ENCODE measurements at regions not wholly inside any gene's neighbourhood (a gene's known extent, or its start where the extent isn't known, plus 50 kb on each side); places are given as distances from the start of the nearest gene placed in this dataset.

DNA sequence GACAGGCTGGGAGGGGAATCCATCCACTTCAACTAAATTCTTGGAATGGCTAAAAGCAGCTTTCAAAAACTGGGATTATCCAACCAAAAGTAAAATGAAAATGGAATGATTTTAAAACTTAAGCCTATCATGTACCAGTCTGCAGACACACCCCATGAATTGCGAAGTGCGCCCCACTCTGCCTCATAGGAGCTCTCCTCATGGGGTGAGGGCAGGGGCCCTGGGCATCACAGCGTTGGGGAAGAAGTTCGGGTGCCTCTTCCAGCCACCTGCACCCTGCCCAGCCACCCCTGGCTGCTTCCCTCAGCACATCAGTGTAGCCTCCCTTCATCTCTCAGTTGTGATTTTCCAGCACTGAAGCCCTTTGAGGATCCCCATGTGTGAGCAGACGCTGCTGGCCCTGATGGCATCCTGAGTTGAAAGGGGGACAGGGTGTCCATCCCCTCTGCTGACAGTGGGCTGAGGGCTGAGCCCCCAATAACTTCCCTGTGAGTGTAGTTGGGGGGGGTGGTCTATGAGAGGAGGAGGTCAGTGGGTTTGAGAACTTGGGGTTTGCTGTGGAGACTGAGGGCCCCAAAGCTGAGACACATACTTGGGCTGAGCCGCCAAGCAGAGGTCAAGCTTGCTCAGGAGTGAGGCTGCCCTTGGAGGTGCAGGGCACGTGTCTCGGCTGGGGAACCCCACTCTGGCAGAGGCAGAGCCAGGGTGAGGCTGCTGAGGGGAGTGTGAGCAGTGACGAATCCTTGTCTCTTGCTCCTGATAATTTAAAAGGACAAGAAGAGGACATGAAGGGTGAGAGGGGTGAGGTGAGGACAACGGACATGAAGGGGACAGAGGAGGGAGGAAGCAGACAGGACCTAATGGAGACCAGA lies 542.1 kb downstream of the TCERG1L start:
- DNase-seq (ENCODE audit: low read depth) = no peak

DNA sequence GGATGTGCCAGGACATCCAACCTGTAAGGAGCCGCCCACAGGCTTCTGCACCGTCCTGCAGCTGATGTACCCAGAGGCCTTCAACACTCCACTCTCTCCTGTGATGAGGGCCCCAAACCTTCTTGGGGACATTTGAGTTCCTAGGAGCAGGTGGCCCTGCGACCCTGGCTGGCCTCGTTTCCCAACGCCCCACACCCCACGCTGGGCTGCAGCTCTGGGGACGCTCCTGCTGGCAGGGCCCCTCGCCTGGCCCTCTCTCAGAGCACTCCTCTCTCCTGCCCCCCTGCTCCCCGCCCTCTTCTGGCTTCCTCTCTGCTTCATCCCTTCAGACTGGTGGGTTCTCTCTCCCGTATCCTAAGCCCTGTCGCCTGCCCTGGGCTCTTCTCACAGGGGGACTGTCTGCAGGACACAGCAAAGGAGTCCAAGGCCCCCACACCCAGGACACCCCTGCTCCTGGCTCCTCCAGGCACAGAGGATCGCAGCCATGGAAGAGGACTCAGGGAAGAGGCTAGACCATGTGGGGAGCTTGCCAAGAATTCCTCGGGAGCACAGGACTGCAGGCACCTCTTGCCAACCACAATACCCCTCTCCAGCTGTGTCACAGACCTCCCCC lies 541.4 kb downstream of the TCERG1L start:
- DNase-seq (ENCODE audit: low read depth) = no peak

DNA sequence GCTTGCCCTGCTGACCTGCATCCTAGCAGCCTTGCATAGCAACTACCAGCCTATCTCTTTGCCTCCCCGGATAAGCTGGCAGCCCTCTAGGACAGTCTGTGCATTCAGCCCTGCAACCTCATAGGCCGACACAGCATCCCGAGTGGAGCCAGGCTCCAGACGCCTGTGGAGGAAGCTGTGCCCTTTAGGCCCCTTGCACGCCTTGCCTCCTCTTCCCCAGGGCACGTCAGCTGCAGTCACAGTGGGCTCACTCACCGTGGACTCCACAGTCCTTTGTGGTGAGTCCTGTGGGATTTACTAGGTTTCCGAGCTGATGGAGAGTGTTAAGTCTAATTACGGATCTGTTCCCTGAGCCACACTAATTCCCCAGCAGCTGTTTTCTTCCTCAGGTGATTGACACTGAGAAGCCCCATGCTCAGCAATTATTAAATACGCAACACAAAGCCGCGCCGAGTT lies 540.0 kb downstream of the TCERG1L start:
- no peak for DNase-seq (ENCODE audit: low read depth)

DNA sequence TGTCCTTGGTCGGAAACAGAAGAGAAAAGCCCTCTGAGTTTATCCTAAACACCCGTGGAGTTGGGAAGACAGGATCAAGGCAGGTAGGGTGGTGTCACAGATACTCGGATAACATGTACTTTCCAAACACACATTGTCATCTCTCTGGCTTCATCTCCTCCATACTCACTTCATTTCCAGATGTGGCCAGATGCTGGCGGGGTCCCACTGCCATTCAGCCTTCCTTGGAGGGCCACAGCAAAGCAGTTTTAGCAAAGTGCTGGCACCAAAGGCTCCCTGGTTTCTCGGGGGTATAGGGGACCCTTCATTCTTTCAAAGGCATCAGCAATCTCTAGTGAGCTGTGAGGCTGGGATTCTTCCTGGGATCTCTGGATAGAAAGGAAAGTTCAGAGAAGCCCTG lies 539.5 kb downstream of the TCERG1L start:
- no peak for DNase-seq (ENCODE audit: low read depth)

DNA sequence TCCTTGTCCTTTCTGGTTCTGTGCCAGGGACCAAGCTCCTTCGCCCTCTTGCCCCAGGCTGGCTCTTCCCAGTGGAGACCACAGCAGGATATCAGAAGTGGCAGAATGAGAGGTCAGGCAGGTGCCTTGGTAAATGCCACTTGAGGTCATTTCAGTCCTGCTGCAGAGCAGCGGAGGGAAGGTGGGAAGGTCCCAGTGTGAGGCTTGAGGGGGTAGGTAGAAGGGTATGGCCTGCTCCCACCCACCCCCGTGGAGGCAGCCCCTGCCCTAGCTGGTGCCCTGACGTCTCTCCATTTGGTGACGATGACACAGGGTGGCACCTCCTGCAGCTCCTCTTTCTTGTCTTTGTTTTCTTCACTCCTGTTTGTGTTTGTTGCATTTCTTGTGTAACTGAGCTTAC lies 538.8 kb downstream of the TCERG1L start:
- DNase-seq (ENCODE audit: low read depth) = no peak

DNA sequence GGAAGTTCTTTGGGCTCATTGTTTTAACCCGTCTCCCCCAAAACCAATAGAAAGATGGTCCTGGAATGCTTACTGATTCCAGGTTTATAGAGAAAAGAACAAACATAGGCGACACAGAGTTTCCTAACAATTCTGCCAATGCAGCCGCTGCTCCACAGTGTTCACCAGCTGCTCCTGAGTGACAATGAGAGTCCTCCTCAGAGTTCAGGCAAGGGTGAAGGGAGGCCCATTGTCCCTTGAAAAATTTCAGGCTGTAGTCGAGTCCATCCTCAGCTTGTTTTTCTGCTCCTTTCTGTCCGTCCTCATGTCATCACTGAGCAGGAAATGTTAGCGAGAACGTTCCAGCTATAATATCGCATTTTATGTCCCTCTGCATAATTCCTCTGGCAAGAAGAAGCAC lies 537.6 kb downstream of the TCERG1L start:
- DNase-seq (ENCODE audit: low read depth) = no peak

DNA sequence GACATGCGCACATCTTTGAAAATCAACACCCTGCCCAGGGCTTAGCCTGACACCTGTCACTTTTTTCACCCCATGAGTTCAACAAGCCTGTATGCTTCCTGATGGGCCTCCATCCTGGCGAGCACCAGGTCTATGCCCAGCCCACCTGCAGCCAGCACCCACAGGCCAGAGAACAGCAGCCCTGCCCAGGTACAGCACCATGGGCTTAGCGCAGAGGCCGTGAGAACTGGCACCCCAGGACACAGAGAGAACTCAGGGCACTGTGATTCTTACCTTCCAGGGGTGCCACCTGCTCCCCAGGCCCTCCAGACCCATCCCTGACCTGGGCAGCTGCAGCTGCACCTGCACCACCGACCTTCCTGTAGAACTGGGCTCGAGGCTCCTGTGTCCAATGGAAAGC lies 536.6 kb downstream of the TCERG1L start:
- DNase-seq (ENCODE audit: low read depth) = no peak

DNA sequence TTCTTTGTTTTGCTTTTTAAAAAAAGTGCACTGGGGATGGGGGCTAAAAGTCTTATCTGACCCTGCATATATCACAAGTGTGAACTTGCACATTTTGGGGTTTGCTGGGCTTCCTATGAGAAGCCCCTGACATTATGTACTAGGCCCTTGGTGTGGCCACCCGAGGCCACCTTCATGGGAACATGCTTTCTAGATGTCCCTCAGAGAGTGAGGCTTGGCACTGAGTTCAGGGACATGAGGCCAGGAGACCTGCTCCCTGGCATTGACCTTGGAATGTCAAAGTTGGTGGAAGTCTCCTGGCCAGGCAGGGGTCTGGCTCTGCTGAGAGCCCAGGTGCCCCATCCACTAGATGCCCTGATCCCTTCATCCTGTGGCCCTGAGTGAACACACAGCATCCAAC lies 536.2 kb downstream of the TCERG1L start:
- DNase-seq (ENCODE audit: low read depth) = no peak

DNA sequence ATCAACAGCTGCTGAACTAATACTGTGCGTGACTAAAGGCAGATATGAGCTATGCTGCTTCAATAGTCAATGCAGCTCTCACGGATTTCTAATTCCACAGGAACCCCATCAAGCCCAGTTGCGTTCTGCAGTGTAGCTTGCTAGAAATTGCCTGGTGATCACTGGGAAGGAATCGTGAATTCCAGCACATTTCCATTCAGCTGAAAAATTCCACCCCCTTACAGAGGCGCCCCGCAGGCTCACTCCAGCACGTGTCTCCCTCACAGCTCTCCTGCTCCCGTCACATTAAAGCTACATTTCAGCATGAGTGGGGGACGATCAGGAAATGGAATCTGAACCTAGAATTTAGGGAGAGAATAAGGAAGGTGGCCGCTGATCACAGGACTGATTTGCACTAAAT lies 534.8 kb downstream of the TCERG1L start:
- no peak for DNase-seq (ENCODE audit: low read depth)

DNA sequence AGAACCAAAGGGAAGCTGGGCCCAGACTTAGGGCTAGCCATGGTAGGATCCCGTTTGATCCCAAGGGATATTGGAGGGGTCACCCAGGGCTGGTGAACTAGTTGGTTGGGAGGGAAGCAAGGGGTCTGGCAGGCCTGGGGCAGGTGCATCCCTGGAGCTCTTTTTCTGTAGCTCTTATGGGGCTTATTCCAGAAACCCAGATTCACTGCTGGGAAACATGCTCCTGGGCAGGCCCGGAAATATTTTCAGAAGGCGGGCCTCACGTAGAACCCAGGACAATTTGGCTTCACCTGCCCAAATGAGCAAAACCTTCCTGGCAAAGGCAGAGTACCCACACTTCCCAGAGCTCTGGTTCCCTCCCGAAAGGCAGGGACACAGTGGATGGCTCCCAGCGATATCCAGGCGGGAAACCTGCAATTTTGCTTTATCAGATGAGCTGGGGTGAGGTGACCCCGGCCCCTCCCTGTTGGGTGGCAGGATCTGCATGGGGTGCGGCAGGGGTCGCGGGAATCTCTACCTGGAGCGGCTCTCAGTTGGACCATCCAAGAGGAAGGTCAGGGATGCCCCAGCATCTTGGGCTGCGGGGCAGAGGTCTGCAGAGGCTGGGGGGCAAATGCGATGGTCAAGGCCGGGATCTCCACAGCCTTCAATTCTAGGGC lies 533.9 kb downstream of the TCERG1L start:
- no peak for DNase-seq (ENCODE audit: low read depth)

DNA sequence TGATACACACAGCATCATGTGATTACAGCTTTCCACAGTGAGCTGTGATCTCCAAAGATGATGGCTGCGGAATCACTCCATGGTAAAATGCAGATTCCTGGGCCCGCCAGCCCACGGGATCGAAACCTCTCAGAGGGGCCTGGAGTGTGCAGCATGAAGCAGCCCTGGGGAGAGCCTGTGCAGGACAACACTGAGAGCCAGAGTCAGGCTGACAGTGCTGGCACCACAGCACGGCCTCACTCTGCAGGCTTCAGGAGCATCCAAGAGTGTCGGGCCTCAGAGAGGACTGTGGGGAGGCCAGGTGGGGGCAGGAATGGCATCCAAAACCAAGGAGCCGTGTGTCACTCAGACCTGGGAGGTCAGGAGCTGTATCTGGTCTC lies 533.4 kb downstream of the TCERG1L start:
- no peak for DNase-seq (ENCODE audit: low read depth)

DNA sequence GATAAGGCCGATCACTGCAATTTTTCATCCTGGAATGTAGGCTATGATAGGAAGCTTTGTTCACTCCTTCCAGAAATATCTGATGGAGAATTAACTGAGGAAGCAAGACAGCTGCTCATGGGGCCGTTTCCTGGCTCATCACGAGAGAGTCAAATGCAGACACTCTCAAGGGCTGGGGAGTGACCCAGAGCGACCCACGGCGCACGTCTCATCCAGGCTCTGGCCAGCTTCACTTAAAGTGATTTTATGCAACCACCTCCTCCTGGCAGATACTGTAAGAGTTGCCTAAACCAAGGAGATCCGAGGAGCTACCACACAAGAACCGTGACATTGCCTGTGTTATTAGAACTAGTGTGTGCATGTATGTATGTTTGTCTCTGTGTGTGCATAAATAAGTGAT lies 530.8 kb downstream of the TCERG1L start:
- no peak for DNase-seq (ENCODE audit: low read depth)

DNA sequence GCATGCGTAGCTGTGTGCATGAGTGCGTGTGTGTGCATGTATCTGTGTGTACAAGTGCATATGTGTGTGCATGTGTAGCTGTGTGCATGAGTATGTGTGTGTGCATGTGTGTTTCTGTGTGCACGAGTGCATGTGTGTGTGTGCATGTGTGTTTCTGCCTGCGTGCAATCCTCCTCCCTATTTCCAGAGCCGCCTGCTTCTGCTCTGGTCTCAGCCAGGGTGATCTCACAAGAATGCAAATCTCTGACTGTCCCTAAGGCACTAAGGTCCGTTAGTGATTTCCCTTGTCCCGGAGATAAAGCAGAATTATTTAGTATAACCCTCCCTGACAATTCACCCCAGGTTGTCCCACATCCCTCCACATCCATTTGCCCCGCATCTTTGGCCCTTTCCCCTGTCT lies 530.3 kb downstream of the TCERG1L start:
- DNase-seq (ENCODE audit: low read depth) = no peak

DNA sequence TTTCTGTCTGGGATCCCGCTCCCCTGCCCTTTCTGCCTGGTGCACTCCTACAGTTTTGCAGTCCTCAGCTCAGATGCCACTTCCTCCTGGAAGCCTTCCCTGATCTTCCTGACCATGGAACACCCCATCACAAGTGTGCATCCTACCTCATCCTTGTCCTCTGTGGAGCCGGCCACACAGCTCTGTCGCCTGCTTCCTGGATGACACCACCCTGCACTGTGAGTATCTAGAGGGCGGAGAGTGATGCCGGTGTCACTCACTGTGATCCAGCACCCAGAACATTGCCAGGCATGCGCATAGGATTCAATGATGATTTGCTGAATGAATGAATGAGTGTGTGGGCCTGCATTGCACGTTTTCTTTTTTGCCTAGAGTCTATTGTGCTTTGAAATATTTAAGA lies 529.9 kb downstream of the TCERG1L start:
- no peak for DNase-seq (ENCODE audit: low read depth)

DNA sequence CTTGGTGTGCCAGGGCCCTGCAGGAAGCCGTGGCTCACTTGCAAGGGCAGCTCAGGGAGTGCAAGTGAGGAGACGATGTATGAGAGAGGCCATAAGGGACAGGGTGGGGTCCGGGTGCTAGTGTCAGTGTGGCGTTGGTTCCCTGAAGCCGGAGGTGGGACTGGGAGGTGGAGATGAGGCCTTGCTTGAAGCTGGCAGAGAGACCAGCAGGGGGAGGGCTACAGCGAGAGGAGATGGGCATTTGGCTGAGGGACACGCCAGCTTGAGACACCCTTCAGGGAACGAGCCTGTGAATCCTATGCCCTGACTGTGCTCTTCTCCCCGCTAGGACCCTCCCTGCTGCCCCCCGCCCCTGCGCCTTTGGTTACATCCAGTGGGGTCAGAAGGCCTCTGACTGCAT lies 529.1 kb downstream of the TCERG1L start:
- DNase-seq (ENCODE audit: low read depth) = no peak

DNA sequence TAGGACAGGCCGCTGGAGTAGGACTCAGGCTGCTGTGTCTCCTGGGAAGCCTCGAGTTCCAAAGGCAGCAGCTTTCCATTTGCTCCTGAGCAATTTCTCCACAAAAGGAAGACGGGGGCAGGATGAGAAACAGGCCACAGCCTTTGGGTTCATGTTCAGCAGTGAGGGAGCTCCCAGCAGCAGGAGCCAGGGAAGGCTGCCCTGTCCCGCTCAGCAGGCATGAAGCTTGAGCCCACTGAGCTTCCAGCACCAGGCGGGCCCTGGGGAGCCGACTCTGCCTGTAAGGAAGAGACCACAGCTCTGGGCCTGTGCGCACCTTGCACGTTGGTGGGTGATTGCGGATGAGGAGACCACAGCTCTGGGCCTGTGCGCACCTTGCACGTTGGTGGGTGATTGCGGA lies 527.2 kb downstream of the TCERG1L start:
- no peak for DNase-seq (ENCODE audit: low read depth)

DNA sequence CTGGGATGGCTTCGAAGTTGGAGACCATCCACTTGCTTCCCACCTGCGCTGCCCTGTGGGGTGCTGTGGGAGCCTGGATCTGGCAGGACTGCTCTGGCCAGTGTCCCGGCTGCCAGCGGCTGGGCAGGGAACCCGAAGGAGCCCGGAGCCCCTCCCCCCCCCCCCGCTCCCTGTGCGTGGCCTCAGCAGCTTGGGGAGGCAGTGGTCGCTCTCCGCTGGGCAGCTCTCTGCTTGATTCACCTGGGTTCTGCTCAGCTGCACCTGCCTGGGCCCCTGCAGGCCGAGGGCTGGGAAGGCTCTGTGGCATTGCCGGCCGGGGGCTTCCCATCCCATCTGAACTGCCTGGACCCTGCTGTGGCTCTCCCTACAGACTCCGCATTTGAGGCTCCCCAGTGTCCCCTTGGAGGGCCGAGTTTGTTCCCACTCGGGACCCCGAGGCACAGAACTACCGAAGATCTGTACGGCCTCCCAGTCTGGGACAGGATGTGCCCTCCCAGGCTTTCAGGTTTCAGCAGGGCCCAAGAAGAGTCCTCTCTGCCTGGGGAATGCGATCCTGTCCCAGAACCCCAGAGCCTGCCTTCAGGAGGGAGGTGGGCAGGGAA lies 525.1 kb downstream of the TCERG1L start:
- DNase-seq (ENCODE audit: low read depth) = no peak

DNA sequence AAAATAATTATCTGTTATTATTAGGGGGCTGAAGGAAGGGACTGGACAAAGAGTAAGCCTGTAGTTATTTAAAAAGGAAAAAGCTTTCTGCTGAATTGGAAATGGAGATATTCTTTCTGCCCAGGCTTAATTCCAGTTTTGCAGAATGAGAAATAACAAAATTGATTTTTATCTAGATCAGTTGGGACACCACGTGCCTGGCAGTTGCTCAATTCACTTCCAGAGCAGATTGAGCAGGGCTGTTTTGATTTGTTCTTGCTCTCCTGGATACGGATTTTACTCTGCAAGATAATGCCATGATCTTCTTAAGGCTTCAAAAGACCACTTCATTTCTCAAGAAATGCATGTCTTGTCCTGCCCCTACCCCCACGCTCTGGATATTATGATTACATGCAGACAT lies 524.3 kb downstream of the TCERG1L start:
- no peak for DNase-seq (ENCODE audit: low read depth)

DNA sequence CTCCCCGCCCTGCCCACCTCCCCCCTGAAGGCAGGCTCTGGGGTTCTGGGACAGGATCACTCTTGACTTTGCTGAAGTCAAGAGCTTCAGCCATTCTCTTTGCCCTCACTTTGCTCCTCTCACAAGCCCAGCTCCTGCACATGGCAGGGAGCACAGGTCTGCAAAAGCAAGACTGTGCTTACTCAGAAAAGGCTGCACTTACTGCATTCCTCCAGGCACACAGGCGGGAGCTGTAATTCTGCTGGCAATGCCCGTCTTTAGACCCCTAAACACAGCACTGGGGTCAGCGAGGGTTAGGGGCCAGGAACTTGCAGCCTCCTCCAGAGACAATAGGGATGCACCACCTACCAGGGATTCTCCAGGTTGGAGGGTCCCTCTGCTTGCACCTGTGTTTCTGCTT lies 523.7 kb downstream of the TCERG1L start:
- no peak for DNase-seq (ENCODE audit: low read depth)

DNA sequence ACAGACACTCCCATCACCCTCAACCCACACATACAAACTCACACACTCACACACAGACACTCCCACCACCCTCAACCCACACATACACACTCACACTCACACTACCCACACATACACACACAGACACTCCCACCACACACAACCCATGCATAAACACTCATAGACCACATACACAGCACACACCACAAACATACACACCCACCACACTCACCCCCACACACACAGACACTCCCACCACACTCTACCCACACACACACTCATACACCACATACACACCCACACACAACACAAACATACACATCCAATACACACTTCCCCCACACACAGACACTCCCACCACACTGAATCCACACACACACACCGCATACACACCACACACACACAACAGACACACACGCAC lies 521.2 kb downstream of the TCERG1L start:
- no peak for DNase-seq (ENCODE audit: low read depth)

DNA sequence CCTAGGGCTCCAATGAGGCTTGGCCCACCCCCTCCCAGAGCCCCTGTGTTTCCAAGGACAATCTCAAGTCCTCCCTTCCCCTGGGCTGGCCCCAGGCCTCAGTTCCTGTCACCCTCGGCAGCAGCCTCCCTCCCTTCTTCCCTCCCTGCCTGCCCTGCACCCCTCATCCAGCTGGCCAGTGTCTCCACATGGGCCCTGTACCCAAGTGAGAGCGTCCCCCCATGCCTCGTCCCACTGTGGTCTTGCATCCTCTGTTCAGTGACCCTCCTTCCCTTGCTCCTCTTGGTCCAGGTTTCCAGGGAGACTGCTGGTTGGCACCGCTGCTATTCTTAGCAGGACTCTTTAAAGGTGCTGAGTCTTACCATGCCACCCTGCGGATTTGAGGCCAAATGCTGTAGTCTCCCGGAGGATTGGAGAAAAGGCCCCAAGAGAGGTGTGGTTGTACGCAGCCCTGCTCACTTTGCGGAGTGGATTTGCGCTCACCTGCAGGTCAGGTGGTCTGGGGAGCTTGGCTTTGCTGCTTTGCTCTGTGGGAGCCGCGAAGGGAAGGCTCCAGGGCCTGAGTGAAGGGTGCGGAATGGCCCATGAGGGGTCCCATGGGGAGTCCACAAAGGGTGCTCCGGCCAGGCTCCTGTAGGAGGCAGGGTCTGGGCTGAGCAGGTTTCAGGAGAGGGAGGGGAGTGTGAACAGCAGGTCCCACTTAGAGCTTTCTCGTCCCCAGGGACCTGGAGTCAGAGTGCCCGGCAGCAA lies 519.2 kb downstream of the TCERG1L start:
- DNase-seq (ENCODE audit: low read depth) = no peak

DNA sequence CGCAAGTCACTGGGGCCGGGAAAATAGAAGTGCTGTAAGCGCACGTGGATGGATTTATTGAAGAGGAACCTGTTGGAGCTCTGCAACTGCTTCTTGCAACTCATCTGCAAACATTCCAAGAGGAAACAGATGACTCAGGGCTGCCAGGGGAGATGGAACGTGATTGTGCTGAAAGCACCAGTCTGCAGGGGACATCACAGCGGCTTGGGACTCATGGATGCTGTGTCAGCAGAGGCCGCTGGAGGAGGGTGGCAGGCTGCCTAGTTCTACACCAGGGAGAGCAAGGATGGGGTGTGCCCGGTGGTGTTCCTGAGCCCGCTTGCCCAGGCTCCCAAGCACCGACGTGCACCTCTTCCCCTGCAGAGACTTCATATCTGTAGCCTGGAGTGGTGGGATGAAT lies 515.7 kb downstream of the TCERG1L start:
- DNase-seq (ENCODE audit: low read depth) = no peak
